ENCODE measurements at regions not wholly inside any gene's neighbourhood (a gene's known extent, or its start where the extent isn't known, plus 50 kb on each side); places are given as distances from the start of the nearest gene placed in this dataset.

GRCh38 chr3:23644099-23644498, 161.7 kb upstream of the UBE2E1 start:
- no peak for DNase-seq

- DNase-seq, result no peak
Observed at GRCh38 chr3:23644676-23645075, 161.1 kb upstream of the UBE2E1 start.

GRCh38 chr3:23645533-23646183, 160.1 kb upstream of the UBE2E1 start:
- DNase-seq, result no peak

GRCh38 chr3:23646184-23646920, 159.4 kb upstream of the UBE2E1 start:
- DNase-seq, result no peak

- DNase-seq, result no peak
Observed at GRCh38 chr3:23647706-23648258, 158.0 kb upstream of the UBE2E1 start.

- no peak for DNase-seq
Observed at GRCh38 chr3:23648326-23648995, 157.3 kb upstream of the UBE2E1 start.

- no peak for DNase-seq
Observed at GRCh38 chr3:23648996-23649395, 156.8 kb upstream of the UBE2E1 start.

- no peak for DNase-seq
Observed at GRCh38 chr3:23649448-23649847, 156.3 kb upstream of the UBE2E1 start.

GRCh38 chr3:23650371-23651140, 155.2 kb upstream of the UBE2E1 start:
- no peak for DNase-seq

- no peak for DNase-seq
Observed at GRCh38 chr3:23653647-23654525, 151.9 kb upstream of the UBE2E1 start.

- DNase-seq, result no peak
Observed at GRCh38 chr3:23654571-23654970, 151.2 kb upstream of the UBE2E1 start.

- DNase-seq, result no peak
Observed at GRCh38 chr3:23655749-23656148, 150.0 kb upstream of the UBE2E1 start.

- DNase-seq, result no peak
Observed at GRCh38 chr3:23656199-23656598, 149.6 kb upstream of the UBE2E1 start.

GRCh38 chr3:23656821-23657220, 148.9 kb upstream of the UBE2E1 start:
- DNase-seq, result no peak

GRCh38 chr3:23657647-23658046, 148.1 kb upstream of the UBE2E1 start:
- DNase-seq, result no peak

GRCh38 chr3:23659274-23659673, 146.5 kb upstream of the UBE2E1 start:
- DNase-seq, result no peak

- no peak for DNase-seq
Observed at GRCh38 chr3:23659840-23660430, 145.8 kb upstream of the UBE2E1 start.

GRCh38 chr3:23662079-23662617, 143.6 kb upstream of the UBE2E1 start:
- DNase-seq, result no peak

GRCh38 chr3:23663246-23663645, 142.5 kb upstream of the UBE2E1 start:
- DNase-seq, result no peak

- no peak for DNase-seq
Observed at GRCh38 chr3:23663661-23664186, 142.0 kb upstream of the UBE2E1 start.

GRCh38 chr3:23664459-23664858, 141.3 kb upstream of the UBE2E1 start:
- no peak for DNase-seq

All from NCI-H2171 treated with DMSO at 0.1 percent for 48 hours (cell line).